ENCODE measurements at regions not wholly inside any gene's neighbourhood (a gene's known extent, or its start where the extent isn't known, plus 50 kb on each side); places are given as distances from the start of the nearest gene placed in this dataset.
"Not testable (repeated sequence)": the region's sequence is repeated elsewhere in the genome, so short reads cannot be mapped to it uniquely, and the experiment has no call there.

DNA sequence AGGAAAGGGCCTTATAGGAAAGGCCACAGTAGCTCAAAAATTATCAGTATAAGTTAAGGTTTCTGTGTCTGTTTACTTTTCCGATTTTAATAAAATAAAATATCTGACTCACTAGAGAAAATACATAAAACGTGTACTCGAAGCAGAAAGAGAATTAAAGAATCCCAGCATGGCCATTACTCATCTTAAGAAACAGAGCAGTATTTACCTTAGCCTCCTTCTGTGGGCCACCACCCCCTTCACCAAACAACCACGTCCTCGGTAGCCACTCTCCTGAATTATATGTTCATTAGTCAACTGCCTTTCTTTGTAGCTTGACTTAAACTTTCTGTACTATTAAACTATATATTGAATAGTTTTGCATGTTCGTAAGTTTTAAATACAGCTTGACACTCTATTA lies 72.2 kb upstream of the SPTLC3 start:
- in situ Hi-C loops (cut with HindIII; ENCODE audit: low pct_unique_long_range_greater_than_20kb, low sequenced_read_pairs) = no loop called here
- no peak for DNase-seq (ENCODE audit: low read depth)

DNA sequence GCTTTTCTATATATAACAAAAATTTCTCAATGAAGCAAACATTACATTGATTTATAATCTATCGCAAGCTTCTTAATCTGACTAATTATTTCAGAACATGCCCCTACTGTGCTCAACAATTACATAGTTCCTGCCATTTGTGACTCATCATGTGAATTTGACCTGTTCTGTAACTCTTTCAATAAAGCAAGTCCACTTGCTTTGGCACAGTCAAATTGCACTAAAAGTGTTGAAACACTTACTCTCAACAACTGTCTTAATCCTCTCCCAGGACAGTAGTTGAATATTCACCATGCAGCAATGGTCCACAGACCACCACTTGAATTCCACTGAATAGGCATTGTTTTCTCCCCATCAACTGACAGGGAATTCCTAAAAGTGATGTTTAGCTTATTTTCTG lies 67.7 kb upstream of the SPTLC3 start:
- DNase-seq (ENCODE audit: low read depth) = no peak
- in situ Hi-C loops (cut with HindIII; ENCODE audit: low pct_unique_long_range_greater_than_20kb, low sequenced_read_pairs) = no loop called here

DNA sequence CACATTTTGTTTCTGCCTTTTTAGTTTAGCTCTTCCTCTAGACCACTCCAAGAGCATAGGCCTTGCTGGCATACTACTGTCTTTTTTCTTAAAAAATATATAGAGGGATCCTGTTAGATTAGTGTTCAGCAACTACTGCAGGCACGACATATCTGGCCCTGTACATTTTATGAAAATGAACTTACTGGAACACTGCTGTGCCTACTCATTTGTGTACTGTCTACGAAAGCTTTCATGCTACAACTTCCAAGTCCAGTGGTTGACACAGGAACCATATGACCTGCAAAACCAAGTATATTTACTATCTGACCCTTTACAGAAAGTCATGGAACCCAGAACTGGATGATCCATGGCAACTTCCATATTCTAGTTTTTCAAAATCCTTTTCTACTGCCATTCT lies 66.6 kb upstream of the SPTLC3 start:
- in situ Hi-C loops (cut with HindIII; ENCODE audit: low pct_unique_long_range_greater_than_20kb, low sequenced_read_pairs) = no loop called here

DNA sequence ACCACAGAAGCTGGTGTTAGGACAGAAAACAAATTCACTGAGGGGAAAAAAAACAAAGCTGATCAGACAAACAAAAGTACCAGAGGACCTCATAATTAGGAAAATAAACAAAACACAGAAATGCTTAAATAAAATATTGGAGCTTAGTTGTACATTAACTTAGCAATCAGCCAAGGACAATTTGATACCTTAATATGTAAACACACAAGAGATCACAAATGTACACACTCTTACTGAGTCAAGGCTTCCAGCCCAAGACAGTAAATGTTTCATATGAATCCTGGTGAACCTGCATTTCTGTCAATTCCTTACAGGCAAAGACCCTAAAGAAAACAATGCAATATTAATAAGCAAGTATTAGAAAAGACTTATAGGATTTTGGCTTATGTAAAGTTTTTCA lies 62.0 kb upstream of the SPTLC3 start:
- in situ Hi-C loops (cut with HindIII; ENCODE audit: low pct_unique_long_range_greater_than_20kb, low sequenced_read_pairs) = no loop called here
- no peak for DNase-seq (ENCODE audit: low read depth)

More for the DNA sequence above, 66.6 kb upstream of the SPTLC3 start:
- no peak for DNase-seq (ENCODE audit: low read depth)

DNA sequence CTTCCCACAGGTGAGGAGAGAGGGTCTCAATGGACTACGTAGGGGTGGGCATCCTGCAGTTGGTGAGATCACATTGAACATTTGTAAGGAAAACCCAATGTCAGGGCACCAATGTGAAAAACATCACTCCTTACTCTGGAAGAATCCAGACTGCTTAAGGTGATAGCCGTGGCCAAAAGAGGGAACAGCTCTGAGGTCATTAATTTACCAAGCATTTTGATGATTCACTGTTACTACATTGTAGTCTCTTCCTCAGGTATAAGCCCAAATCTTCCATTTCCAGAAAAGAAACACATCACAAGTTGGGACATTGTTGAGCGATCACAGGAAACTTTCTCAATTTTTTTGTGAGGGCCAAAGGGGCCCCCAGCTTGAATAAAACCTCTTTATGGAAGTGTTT lies 61.1 kb upstream of the SPTLC3 start:
- no peak for DNase-seq (ENCODE audit: low read depth)
- in situ Hi-C loops (cut with HindIII; ENCODE audit: low pct_unique_long_range_greater_than_20kb, low sequenced_read_pairs) = no loop called here

DNA sequence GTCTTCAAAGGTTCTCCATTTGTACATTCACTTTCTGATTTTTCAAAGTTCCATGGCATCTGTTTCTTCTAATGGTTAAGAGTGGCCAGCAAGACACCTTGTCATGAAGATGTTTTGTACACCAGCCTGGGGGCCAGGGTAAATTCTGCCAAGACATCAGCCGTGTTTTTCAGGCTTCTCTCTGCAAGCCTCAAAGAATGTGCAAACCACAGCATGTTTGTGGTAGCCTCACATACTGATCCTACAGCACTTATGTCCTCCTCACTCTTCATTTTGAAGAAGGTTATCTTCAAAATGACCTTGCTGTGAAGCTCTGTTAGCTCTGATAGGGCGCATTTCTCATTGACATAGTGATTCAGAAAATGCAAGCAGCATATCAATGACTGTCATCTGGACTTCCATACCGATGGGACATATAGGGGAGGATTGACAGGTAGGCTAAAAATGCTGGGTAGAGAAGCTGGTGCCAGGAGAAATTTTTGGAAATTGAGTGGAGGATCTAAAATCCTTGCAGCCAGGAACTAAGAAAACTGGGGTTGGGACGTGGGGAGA lies 59.3 kb upstream of the SPTLC3 start:
- in situ Hi-C loops (cut with HindIII; ENCODE audit: low pct_unique_long_range_greater_than_20kb, low sequenced_read_pairs) = no loop called here
- DNase-seq (ENCODE audit: low read depth) = no peak

DNA sequence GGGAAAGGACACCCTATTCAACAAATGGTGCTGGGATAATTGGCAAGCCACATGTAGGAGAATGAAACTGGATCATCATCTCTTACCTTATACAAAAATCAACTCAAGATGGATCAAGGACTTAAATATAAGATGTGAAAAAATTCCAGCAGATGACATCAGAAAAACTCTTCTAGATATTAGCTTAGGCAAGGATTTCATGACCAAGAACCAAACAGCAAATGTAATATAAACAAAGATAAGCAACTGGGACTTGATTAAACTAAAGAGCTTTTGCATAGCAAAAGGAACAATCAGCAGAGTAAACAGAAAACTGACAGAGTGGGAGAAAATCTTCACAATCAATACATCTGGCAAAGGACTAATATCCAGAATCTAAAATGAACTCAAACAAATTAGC lies 54.5 kb upstream of the SPTLC3 start:
- DNase-seq (ENCODE audit: low read depth); in situ Hi-C loops (cut with HindIII; ENCODE audit: low pct_unique_long_range_greater_than_20kb, low sequenced_read_pairs): not testable (repeated sequence)

DNA sequence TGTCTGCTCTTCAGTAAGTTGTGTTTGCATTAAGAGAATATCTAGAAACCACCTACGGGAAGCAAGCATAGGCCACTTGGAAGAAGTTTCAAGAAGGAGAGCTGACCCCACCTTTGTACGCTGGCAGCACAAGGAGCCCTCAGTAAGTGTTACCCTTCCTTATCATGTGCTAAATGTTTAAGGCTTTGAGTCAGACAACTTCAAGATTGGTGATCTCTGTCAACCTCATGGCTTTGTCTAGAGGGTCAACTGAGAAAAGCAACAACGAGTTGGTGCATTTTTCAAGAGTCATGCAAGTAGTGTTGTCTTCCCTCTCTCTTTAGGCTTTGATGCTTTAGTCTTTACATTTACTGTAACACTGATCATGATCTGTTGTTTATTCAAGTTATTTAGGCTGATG lies 53.2 kb upstream of the SPTLC3 start:
- in situ Hi-C loops (cut with HindIII; ENCODE audit: low pct_unique_long_range_greater_than_20kb, low sequenced_read_pairs) = no loop called here
- DNase-seq (ENCODE audit: low read depth) = no peak

DNA sequence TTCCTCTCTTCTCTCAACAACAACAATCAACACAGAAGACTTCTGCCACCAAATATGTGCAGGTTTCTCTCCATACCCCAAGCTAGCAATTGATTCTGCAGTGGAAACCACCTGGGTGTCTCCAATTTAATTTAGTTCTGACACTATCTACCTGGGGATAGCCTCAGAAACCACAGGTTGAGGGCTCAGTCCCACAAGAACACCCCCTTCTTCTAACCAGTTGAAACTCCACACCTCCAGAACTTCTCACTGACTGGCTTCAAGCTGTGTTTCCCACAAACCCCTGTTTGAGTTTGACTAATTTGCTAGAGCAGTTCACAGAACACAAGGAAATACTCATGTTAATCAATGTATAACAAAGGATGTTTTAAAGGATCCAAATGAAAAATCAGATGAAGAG lies 52.5 kb upstream of the SPTLC3 start:
- in situ Hi-C loops (cut with HindIII; ENCODE audit: low pct_unique_long_range_greater_than_20kb, low sequenced_read_pairs) = no loop called here
- no peak for DNase-seq (ENCODE audit: low read depth)

DNA sequence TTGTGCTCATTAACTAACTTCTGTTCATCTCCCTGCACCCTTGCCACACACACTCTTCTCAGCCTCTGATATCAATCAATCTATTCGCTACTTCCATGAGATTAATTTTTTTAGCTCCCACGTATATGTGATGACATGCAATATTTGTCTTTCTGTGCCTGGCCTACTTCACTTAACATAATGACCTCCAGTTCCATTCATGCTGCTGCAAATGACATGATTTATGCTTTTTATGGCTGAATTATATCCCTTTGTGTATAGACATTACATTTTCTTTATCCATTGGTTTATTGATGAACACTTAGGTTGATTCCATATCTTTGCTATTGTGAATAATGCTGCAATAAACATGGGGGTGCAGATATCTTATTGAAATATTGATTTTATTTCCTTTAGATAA lies 50.8 kb upstream of the SPTLC3 start:
- DNase-seq (ENCODE audit: low read depth) = no peak
- in situ Hi-C loops (cut with HindIII; ENCODE audit: low pct_unique_long_range_greater_than_20kb, low sequenced_read_pairs) = no loop called here

All from Caki2 (cell line).